Natural killer cell (primary cell): ENCODE measurements at regions not wholly inside any gene's neighbourhood (a gene's known extent, or its start where the extent isn't known, plus 50 kb on each side); places are given as distances from the start of the nearest gene placed in this dataset.

Experiments used
- ATAC-seq, 3 donors: fragments of 150-1000 bp in 2 of 3; fragments of 200-7000 bp in 1 of 3; cut with Tn5 transposase; 1 replicate in 1 of 3; 2 replicates in 2 of 3; pipeline ENCODE4 v1.10.0; 2021; ENCODE audit warnings: mild to moderate bottlenecking in 2 of 3, moderate library complexity in 2 of 3
- DNase-seq, 2 donors: peaks; one replicate each; pipeline versions ENCODE4 v3.0.0 to v3.0.0-alpha.2; 2013 to 2021; ENCODE audit warnings: mixed read lengths in 1 of 2
- H3K27ac ChIP-seq: one replicate; pipeline ENCODE4 v1.5.1; 2013; ENCODE audit warnings: mild to moderate bottlenecking, low read length
- H3K27me3 ChIP-seq: one replicate; pipeline ENCODE4 v1.6.1; 2013; ENCODE audit warnings: low read length; ENCODE audit not compliant: control insufficient read depth, insufficient read depth
- H3K36me3 ChIP-seq: one replicate; pipeline ENCODE4 v1.6.1; 2013; ENCODE audit warnings: low read length; ENCODE audit not compliant: control insufficient read depth, insufficient read depth
- H3K4me1 ChIP-seq: one replicate; pipeline ENCODE4 v1.6.1; 2013; ENCODE audit warnings: low read length; ENCODE audit not compliant: control insufficient read depth, insufficient read depth
- H3K4me3 ChIP-seq: one replicate; pipeline ENCODE4 v1.5.1; 2013; ENCODE audit warnings: low read length
- H3K9me3 ChIP-seq: one replicate; pipeline ENCODE4 v1.6.1; 2013; ENCODE audit warnings: low read length; ENCODE audit not compliant: control insufficient read depth, insufficient read depth
- H3K27ac Mint-ChIP-seq, 2 donors: one replicate each; pipeline ENCODE4 v1.8.0; 2022; ENCODE audit warnings: mild to moderate bottlenecking in 2 of 2, mixed read lengths in 2 of 2, moderate library complexity in 1 of 2
- H3K27me3 Mint-ChIP-seq, 2 donors: one replicate each; pipeline ENCODE4 v1.8.0; 2022; ENCODE audit warnings: low read depth in 2 of 2, mixed read lengths in 2 of 2
- H3K36me3 Mint-ChIP-seq: one replicate; pipeline ENCODE4 v1.8.0; 2022; ENCODE audit warnings: mixed read lengths
- H3K4me1 Mint-ChIP-seq, 2 donors: one replicate each; pipeline ENCODE4 v1.8.0; 2022; ENCODE audit warnings: mixed read lengths in 2 of 2
- H3K4me3 Mint-ChIP-seq: one replicate; pipeline ENCODE4 v1.8.0; 2022; ENCODE audit warnings: mild to moderate bottlenecking, moderate library complexity, mixed read lengths
- H3K9me3 Mint-ChIP-seq, 2 donors: one replicate each; pipeline ENCODE4 v1.8.0; 2022; ENCODE audit warnings: mixed read lengths in 2 of 2
- CTCF ChIP-seq: fragments of 200-600 bp; IDR thresholded peaks from one replicate; pipeline ENCODE4 v1.8.0; 2022; ENCODE audit warnings: antibody characterized with exemption
- WGBS: methylation state at CpG from one replicate; pipeline ENCODE4 v1.1.7; 2013; ENCODE audit warnings: missing lambda C conversion rate; ENCODE audit not compliant: insufficient coverage; 5-methylcytosine and 5-hydroxymethylcytosine counted together
- intact Hi-C: fragments of 100-400 bp; cut with micrococcal nuclease; formaldehyde crosslinking; loops from one replicate; pipeline ENCODE4 v1.14.2; 2022

- H3K4me3 ChIP-seq = no peak overlapping the region
- Mint-ChIP-seq H3K27ac (no peak overlapping the region), H3K9me3 (peaks cover 10 to 13% of the 10 kb centered on the region in 2 donors), H3K4me3 (no peak overlapping the region), H3K36me3 (no peaks in the 10 kb centered on the region), H3K4me1 (no peaks in the 10 kb centered on the region), H3K27me3 (no peaks in the 10 kb centered on the region)
- intact Hi-C loops = no loop called here
- no peaks in the 10 kb centered on the region for H3K27me3 ChIP-seq
- no peaks in the 10 kb centered on the region for H3K4me1 ChIP-seq
- ATAC-seq (no peak), DNase-seq (no peak)
- H3K36me3 ChIP-seq = no peaks in the 10 kb centered on the region
- TF ChIP-seq CTCF = no peak
- WGBS = 92% methylated on average over 5 of the region's 5 CpGs
- H3K27ac ChIP-seq = no peak overlapping the region
- H3K9me3 ChIP-seq = peaks cover 7% of the 10 kb centered on the region
These were observed 701.5 kb downstream of the CBLN2 start for GRCh38 chr18:71842666-71843065.

GRCh38 chr18:71837547-71837946 is 706.6 kb downstream of the CBLN2 start:
- Histone ChIP-seq H3K9me3 (peaks cover 3% of the 10 kb centered on the region), H3K4me1 (no peaks in the 10 kb centered on the region), H3K36me3 (no peaks in the 10 kb centered on the region), H3K4me3 (no peak overlapping the region), H3K27me3 (no peaks in the 10 kb centered on the region), H3K27ac (no peak overlapping the region)
- no peak for TF ChIP-seq CTCF
- no peak for DNase-seq
- peaks cover 5 to 13% of the 10 kb centered on the region in 2 donors for H3K9me3 Mint-ChIP-seq
- no peaks in the 10 kb centered on the region for H3K27me3 Mint-ChIP-seq
- no peaks in the 10 kb centered on the region for H3K4me1 Mint-ChIP-seq
- no peak overlapping the region for H3K4me3 Mint-ChIP-seq
- H3K27ac Mint-ChIP-seq = no peak overlapping the region
- no peaks in the 10 kb centered on the region for H3K36me3 Mint-ChIP-seq
- intact Hi-C loops = no loop called here
- ATAC-seq = no peak
- WGBS = 86% methylated on average over 1 of the region's 1 CpG

GRCh38 chr18:71832946-71833617 is 711.1 kb downstream of the CBLN2 start:
- Histone ChIP-seq H3K9me3 (no peaks in the 10 kb centered on the region), H3K27ac (no peak overlapping the region), H3K27me3 (no peaks in the 10 kb centered on the region), H3K4me3 (no peak overlapping the region), H3K4me1 (no peaks in the 10 kb centered on the region), H3K36me3 (no peaks in the 10 kb centered on the region)
- H3K27me3 Mint-ChIP-seq = no peaks in the 10 kb centered on the region
- no peaks in the 10 kb centered on the region for H3K36me3 Mint-ChIP-seq
- H3K9me3 Mint-ChIP-seq = peaks cover 0 to 12% of the 10 kb centered on the region in 2 donors
- 88% methylated on average over 10 of the region's 13 CpGs for WGBS
- H3K4me1 Mint-ChIP-seq = no peaks in the 10 kb centered on the region
- intact Hi-C loops = no loop called here
- ATAC-seq (no peak), DNase-seq (no peak)
- no peak overlapping the region for H3K27ac Mint-ChIP-seq
- no peak overlapping the region for H3K4me3 Mint-ChIP-seq
- TF ChIP-seq CTCF = no peak

- Mint-ChIP-seq H3K27me3 (no peaks in the 10 kb centered on the region), H3K36me3 (no peaks in the 10 kb centered on the region), H3K27ac (no peak overlapping the region), H3K4me1 (no peaks in the 10 kb centered on the region), H3K9me3 (peaks cover 0 to 18% of the 10 kb centered on the region in 2 donors), H3K4me3 (no peak overlapping the region)
- ATAC-seq (no peak), DNase-seq (no peak)
- intact Hi-C loops = no loop called here
- Histone ChIP-seq H3K4me1 (no peaks in the 10 kb centered on the region), H3K36me3 (no peaks in the 10 kb centered on the region), H3K27me3 (no peaks in the 10 kb centered on the region), H3K9me3 (no peaks in the 10 kb centered on the region), H3K4me3 (no peak overlapping the region), H3K27ac (no peak overlapping the region)
- TF ChIP-seq CTCF = no peak
These were observed 713.1 kb downstream of the CBLN2 start for GRCh38 chr18:71831039-71831438.
